Retinal pigment epithelial cell (primary cell): ENCODE measurements at regions not wholly inside any gene's neighbourhood (a gene's known extent, or its start where the extent isn't known, plus 50 kb on each side); places are given as distances from the start of the nearest gene placed in this dataset.

Source experiments
- DNase-seq: peaks from one replicate; pipeline ENCODE4 v3.0.0-alpha.2; 2010; ENCODE audit warnings: low read depth
- H3K4me3 ChIP-seq: 2 replicates; pipeline ENCODE4 v1.5.1; 2011; ENCODE audit warnings: mild to moderate bottlenecking, low read length, control low read depth, moderate library complexity
- CTCF ChIP-seq: conservative IDR thresholded peaks from 2 replicates; pipeline ENCODE4 v1.5.1; 2011; ENCODE audit warnings: low read depth, low read length, control low read depth, inconsistent platforms

DNA sequence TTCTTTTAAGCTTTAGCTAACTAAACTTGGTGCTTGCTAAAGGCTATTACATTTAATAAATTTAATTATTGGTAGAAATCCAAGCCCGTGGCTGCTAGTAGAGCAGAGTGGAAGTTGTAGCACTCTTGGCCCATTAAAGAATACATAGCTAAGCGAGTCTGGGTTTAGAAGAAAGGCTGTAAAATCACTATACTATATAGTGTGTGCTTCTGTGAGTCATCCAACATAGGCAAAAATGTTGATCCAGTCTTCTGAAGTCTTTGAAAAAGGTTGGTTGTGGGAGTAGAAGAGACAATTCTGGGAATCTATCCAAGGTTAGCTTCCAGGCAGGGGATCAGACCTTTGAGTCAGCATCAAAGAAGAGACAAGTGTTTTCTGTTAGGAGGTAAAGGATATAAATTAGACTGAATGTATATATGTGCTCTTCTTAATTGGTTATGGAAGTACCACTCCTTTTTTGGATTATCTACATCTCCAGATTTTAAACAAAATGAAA, 664.2 kb downstream of the NXPH1 start:
- no peak for TF ChIP-seq CTCF
- H3K4me3 ChIP-seq = no peak overlapping the region
- peak; percentile 47 for DNase-seq

DNA sequence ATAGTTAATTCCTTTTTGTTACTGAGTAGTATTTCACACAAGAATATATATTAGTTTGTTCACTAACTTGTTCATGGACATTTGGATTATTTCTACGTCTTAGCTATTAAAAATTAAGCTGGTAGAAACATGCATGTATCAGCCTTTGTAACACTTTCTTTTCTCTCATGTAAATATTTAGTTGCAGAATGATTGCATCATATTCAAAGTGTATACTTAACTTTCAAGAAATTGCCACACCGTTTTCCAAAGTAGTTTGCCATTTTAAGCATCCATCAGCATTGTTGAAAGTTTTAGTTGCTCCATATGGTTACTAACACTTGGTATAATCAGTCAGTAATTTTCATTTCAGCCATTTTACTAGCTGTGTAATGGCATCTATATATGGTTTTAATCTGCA, 666.9 kb downstream of the NXPH1 start:
- no peak for TF ChIP-seq CTCF

GRCh38 chr7:9102846-9103245, 669.4 kb downstream of the NXPH1 start:
- no peak for DNase-seq
- H3K4me3 ChIP-seq = no peak overlapping the region
- TF ChIP-seq CTCF = no peak

More for the DNA sequence above, 666.9 kb downstream of the NXPH1 start:
- no peak overlapping the region for H3K4me3 ChIP-seq
- DNase-seq = no peak

DNA sequence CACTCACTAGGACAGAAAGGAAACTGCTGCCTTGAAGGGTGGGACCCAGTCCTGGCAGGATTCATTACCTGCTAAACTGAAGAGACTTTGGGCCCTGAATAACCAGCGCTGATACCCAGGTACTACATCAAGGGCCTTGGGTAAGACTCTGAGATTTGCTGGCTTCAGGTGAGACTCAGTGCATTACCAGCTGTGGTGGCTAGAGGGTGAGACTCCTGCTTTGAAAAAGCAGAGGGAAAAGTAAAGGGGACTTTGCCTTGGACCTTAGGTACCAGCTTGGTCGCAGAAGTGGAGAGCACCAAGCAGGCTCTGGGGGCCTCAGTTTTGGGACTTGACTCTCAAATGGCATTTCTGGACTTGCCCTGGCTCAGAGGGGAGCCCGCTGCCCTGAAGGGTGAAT, 673.3 kb downstream of the NXPH1 start:
- DNase-seq = no peak

GRCh38 chr7:9120331-9120730, 686.9 kb downstream of the NXPH1 start:
- no peak for TF ChIP-seq CTCF
- no peak overlapping the region for H3K4me3 ChIP-seq
- no peak for DNase-seq

More for the DNA sequence above, 673.3 kb downstream of the NXPH1 start:
- no peak for TF ChIP-seq CTCF
- no peak overlapping the region for H3K4me3 ChIP-seq

GRCh38 chr7:9124320-9124719, 690.9 kb downstream of the NXPH1 start:
- H3K4me3 ChIP-seq = no peak overlapping the region
- no peak for DNase-seq
- no peak for TF ChIP-seq CTCF

DNA sequence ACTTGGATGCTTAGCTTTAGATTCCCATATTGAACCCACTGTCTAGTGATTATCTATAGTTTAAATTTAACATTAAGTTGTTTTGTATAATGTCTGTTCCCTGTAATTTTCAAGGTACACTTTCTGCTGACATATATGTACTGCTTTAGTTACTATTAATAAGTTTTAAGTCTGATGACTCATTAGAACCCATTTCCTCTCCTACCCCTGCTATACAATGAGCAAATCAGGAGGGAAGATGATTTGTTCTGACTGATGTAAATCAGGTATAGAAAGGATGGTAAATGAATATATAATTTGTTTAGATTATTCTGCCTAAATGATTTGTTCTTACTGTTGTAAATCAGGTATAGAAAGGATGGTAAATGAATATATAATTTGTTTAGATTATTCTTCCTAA, 691.8 kb downstream of the NXPH1 start:
- DNase-seq = no peak
- H3K4me3 ChIP-seq = no peak overlapping the region
- no peak for TF ChIP-seq CTCF
